Mesothelial cell of epicardium (in vitro differentiated cells): ENCODE measurements at regions not wholly inside any gene's neighbourhood (a gene's known extent, or its start where the extent isn't known, plus 50 kb on each side); places are given as distances from the start of the nearest gene placed in this dataset.

Experiments used
- DNase-seq, 2 experiments: peaks; one replicate each; pipeline ENCODE4 v3.0.0; 2021; ENCODE audit warnings: low spot score in 2 of 2; ENCODE audit not compliant: unreplicated experiment in 2 of 2
- H3K27ac Mint-ChIP-seq: 2 replicates; pipeline ENCODE4 v1.8.0; 2021; ENCODE audit warnings: mixed read lengths
- H3K27me3 Mint-ChIP-seq: 2 replicates; pipeline ENCODE4 v1.8.0; 2021; ENCODE audit warnings: low read depth, mixed read lengths
- H3K36me3 Mint-ChIP-seq: 2 replicates; pipeline ENCODE4 v1.8.0; 2021; ENCODE audit warnings: mixed read lengths
- H3K4me1 Mint-ChIP-seq: 2 replicates; pipeline ENCODE4 v1.8.0; 2021; ENCODE audit warnings: mixed read lengths
- H3K4me3 Mint-ChIP-seq: 2 replicates; pipeline ENCODE4 v1.8.0; 2021; ENCODE audit warnings: mild to moderate bottlenecking, moderate library complexity, mixed read lengths
- H3K9me3 Mint-ChIP-seq: 2 replicates; pipeline ENCODE4 v1.8.0; 2021; ENCODE audit warnings: mixed read lengths
- TF ChIP-seq, protein P1 (sequence below): fragments of 200-600 bp; sonication (generic); IDR thresholded peaks from one replicate; pipeline ENCODE4 v1.5.0; 2021; ENCODE audit warnings: antibody characterized with exemption; ENCODE audit not compliant: unreplicated experiment

DNA sequence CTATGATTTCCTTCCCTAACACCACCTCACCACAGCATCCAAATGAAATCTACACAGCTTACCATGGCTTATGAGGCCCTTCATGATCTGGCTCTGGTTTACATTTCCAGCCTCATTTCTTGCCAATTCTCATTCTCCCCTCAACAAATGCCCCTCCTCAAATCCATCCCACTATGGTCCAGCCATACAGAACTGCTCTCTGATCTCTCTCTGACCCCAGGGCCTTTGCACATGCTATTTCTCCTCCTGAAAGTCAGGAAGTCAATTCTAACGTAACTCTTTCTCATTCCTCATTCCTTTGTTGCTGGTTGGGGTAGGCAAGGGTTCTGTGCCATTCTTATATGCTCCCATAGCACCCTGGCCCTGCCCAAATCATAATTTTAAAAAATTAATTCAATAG lies 120.0 kb downstream of the LRIG2 start:
- Mint-ChIP-seq H3K27me3 (no peaks in the 10 kb centered on the region), H3K27ac (no peak overlapping the region)

GRCh38 chr1:113194846-113195830 lies 122.1 kb downstream of the LRIG2 start:
- Mint-ChIP-seq H3K4me3 (no peak overlapping the region), H3K27me3 (no peaks in the 10 kb centered on the region), H3K4me1 (peaks cover 36% of the 10 kb centered on the region), H3K36me3 (peaks cover 1% of the 10 kb centered on the region), H3K9me3 (peaks cover 11% of the 10 kb centered on the region), H3K27ac (no peak overlapping the region)
- TF ChIP-seq, protein P1, sequence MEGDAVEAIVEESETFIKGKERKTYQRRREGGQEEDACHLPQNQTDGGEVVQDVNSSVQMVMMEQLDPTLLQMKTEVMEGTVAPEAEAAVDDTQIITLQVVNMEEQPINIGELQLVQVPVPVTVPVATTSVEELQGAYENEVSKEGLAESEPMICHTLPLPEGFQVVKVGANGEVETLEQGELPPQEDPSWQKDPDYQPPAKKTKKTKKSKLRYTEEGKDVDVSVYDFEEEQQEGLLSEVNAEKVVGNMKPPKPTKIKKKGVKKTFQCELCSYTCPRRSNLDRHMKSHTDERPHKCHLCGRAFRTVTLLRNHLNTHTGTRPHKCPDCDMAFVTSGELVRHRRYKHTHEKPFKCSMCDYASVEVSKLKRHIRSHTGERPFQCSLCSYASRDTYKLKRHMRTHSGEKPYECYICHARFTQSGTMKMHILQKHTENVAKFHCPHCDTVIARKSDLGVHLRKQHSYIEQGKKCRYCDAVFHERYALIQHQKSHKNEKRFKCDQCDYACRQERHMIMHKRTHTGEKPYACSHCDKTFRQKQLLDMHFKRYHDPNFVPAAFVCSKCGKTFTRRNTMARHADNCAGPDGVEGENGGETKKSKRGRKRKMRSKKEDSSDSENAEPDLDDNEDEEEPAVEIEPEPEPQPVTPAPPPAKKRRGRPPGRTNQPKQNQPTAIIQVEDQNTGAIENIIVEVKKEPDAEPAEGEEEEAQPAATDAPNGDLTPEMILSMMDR = no peak
- DNase-seq = no peak

More for the DNA sequence above, 120.0 kb downstream of the LRIG2 start:
- H3K4me1 Mint-ChIP-seq = peaks cover 32% of the 10 kb centered on the region
- TF ChIP-seq, protein P1 = no peak
- no peak for DNase-seq
- H3K4me3 Mint-ChIP-seq = no peak overlapping the region
- peaks cover 11% of the 10 kb centered on the region for H3K9me3 Mint-ChIP-seq
- H3K36me3 Mint-ChIP-seq = peaks cover 1% of the 10 kb centered on the region

DNA sequence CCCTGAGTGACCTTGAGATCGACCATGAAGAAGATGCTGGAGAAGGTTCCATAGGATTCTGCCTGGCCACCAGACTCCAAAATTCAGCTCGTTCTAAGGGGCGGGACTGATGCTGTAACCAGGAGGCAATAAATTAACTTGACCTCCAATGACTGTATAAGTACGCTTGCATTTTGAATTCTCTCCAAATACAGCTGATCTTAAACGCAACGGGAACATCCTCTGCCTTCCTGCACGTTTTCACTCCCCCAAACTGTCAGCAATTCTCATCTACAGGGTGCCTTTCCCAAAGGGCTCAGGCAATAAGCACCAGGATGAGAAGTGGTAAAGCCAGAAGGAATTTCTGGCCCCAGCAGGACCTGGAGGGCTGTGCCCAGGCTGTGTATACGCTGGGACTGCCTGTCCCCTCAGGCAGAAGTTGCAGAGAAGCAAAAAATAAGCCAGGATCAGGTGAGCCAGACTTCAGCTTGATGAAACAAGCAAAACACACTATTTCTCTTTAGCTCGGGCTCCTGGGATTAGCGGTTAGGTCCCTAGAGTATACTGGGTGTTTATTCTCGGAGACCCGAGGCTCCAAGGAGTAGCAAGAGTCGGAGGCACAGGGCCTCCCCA lies 124.8 kb downstream of the LRIG2 start:
- TF ChIP-seq, protein P1 = no peak
- Mint-ChIP-seq H3K36me3 (peaks cover 1% of the 10 kb centered on the region), H3K4me1 (peaks cover 47% of the 10 kb centered on the region), H3K27me3 (no peaks in the 10 kb centered on the region), H3K9me3 (peaks cover 12% of the 10 kb centered on the region), H3K27ac (peak overlapping the region; percentile 37), H3K4me3 (no peak overlapping the region)
- no peak for DNase-seq

GRCh38 chr1:113198806-113199205 lies 125.8 kb downstream of the LRIG2 start:
- Mint-ChIP-seq H3K4me1 (peaks cover 47% of the 10 kb centered on the region), H3K36me3 (no peaks in the 10 kb centered on the region)
- DNase-seq = no peak

DNA sequence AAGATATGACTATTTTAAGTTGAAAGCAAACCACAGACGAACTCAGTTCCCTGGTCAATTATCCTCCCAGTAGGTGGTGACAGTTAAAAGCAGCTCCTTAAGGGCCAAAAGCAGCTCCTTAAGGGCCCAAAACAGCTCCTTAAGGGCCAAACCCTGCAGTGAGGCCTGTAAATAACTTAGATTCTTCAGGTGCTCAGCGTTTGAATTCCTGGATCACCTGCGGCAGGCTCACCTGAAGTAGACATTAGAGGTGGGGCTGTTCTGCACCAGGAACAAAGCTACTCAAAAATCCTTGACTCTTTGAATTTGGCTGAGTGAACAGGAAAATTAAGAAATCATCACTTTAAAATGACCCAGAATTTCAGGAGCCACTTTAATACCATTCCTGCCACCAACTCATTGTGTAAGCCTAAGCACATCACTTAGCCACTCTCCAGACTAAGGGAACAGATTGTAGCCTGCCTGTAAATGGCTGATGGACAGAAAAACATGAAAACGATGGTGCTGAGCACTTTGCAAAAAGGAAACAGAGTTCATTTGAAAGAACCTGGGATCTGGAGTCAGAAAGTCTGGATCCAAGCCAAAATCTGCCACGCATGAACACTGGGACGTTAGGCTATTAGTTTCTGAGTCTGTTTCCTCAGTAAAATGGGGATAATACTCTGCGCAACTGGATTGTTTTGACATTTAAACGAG lies 126.9 kb downstream of the LRIG2 start:
- H3K4me1 Mint-ChIP-seq = peaks cover 47% of the 10 kb centered on the region
- H3K4me3 Mint-ChIP-seq = no peak overlapping the region
- peaks cover 18% of the 10 kb centered on the region for H3K9me3 Mint-ChIP-seq
- TF ChIP-seq, protein P1 = no peak
- no peaks in the 10 kb centered on the region for H3K27me3 Mint-ChIP-seq
- peak overlapping the region; percentile 76 for H3K27ac Mint-ChIP-seq
- no peak for DNase-seq
- peaks cover 2% of the 10 kb centered on the region for H3K36me3 Mint-ChIP-seq

More at GRCh38 chr1:113198806-113199205, 125.8 kb downstream of the LRIG2 start:
- Mint-ChIP-seq H3K4me3 (no peak overlapping the region), H3K27me3 (no peaks in the 10 kb centered on the region), H3K9me3 (peaks cover 7% of the 10 kb centered on the region), H3K27ac (no peak overlapping the region)
- TF ChIP-seq, protein P1 = no peak
